ENCODE measurements at regions not wholly inside any gene's neighbourhood (a gene's known extent, or its start where the extent isn't known, plus 50 kb on each side); places are given as distances from the start of the nearest gene placed in this dataset.

GRCh38 chr2:12442476-12442847 lies 274.3 kb upstream of the TRIB2 start:
- H3K36me3 ChIP-seq, result no peaks in the 10 kb centered on the region
- peaks cover 5% of the 10 kb centered on the region for H3K4me1 ChIP-seq
- H3K9me3 ChIP-seq, result no peaks in the 10 kb centered on the region
- TF ChIP-seq POLR2AphosphoS5 (IDR thresholded peaks at IDR 0.05) (no peak), POLR2A (IDR thresholded peaks at IDR 0.05) (no peak), CTCF (IDR thresholded peaks at IDR 0.05) (no peak), EP300 (IDR thresholded peaks at IDR 0.05) (no peak)
- no peak overlapping the region for H3K4me3 ChIP-seq
- no peak overlapping the region for H3K27ac ChIP-seq
- no peak for DNase-seq (ENCODE audit: low spot score in 2 of 2)
- no peaks in the 10 kb centered on the region for H3K27me3 ChIP-seq
- 67% methylated on average over 2 of the region's 2 CpGs for WGBS

GRCh38 chr2:12448846-12449505 lies 267.8 kb upstream of the TRIB2 start:
- DNase-seq (ENCODE audit: low spot score in 2 of 2), result no peak
- 80% methylated on average over 4 of the region's 4 CpGs for WGBS
- H3K4me1 ChIP-seq, result no peaks in the 10 kb centered on the region
- H3K4me3 ChIP-seq, result no peak overlapping the region
- no peaks in the 10 kb centered on the region for H3K36me3 ChIP-seq
- no peaks in the 10 kb centered on the region for H3K27me3 ChIP-seq
- TF ChIP-seq EP300 (IDR thresholded peaks at IDR 0.05) (no peak), POLR2A (IDR thresholded peaks at IDR 0.05) (no peak), POLR2AphosphoS5 (IDR thresholded peaks at IDR 0.05) (no peak), CTCF (IDR thresholded peaks at IDR 0.05) (no peak)
- H3K9me3 ChIP-seq, result no peaks in the 10 kb centered on the region
- H3K27ac ChIP-seq, result no peak overlapping the region

GRCh38 chr2:12451726-12452125 lies 265.0 kb upstream of the TRIB2 start:
- H3K9me3 ChIP-seq, result no peaks in the 10 kb centered on the region
- DNase-seq (ENCODE audit: low spot score in 2 of 2), result no peak
- no peaks in the 10 kb centered on the region for H3K27me3 ChIP-seq
- TF ChIP-seq POLR2AphosphoS5 (IDR thresholded peaks at IDR 0.05), result no peak
- no peak for TF ChIP-seq EP300 (IDR thresholded peaks at IDR 0.05)
- no peak for TF ChIP-seq POLR2A (IDR thresholded peaks at IDR 0.05)
- no peak for TF ChIP-seq CTCF (IDR thresholded peaks at IDR 0.05)
- H3K36me3 ChIP-seq, result no peaks in the 10 kb centered on the region
- 35% methylated on average over 5 of the region's 5 CpGs for WGBS
- no peak overlapping the region for H3K4me3 ChIP-seq
- peaks cover 6% of the 10 kb centered on the region for H3K4me1 ChIP-seq
- no peak overlapping the region for H3K27ac ChIP-seq

GRCh38 chr2:12452185-12452584 lies 264.6 kb upstream of the TRIB2 start:
- Histone ChIP-seq H3K27me3 (no peaks in the 10 kb centered on the region), H3K9me3 (no peaks in the 10 kb centered on the region), H3K27ac (no peak overlapping the region), H3K4me3 (no peak overlapping the region), H3K4me1 (peaks cover 10% of the 10 kb centered on the region), H3K36me3 (no peaks in the 10 kb centered on the region)
- TF ChIP-seq EP300 (IDR thresholded peaks at IDR 0.05) (no peak), POLR2A (IDR thresholded peaks at IDR 0.05) (no peak), POLR2AphosphoS5 (IDR thresholded peaks at IDR 0.05) (no peak), CTCF (IDR thresholded peaks at IDR 0.05) (no peak)
- WGBS, result 55% methylated on average over 2 of the region's 2 CpGs
- no peak for DNase-seq (ENCODE audit: low spot score in 2 of 2)

GRCh38 chr2:12453731-12454130 lies 263.0 kb upstream of the TRIB2 start:
- TF ChIP-seq EP300 (IDR thresholded peaks at IDR 0.05) (no peak), POLR2A (IDR thresholded peaks at IDR 0.05) (no peak), CTCF (IDR thresholded peaks at IDR 0.05) (no peak), POLR2AphosphoS5 (IDR thresholded peaks at IDR 0.05) (no peak)
- Histone ChIP-seq H3K9me3 (no peaks in the 10 kb centered on the region), H3K36me3 (no peaks in the 10 kb centered on the region), H3K4me3 (no peak overlapping the region), H3K4me1 (peaks cover 17% of the 10 kb centered on the region), H3K27me3 (no peaks in the 10 kb centered on the region), H3K27ac (no peak overlapping the region)
- no peak for DNase-seq (ENCODE audit: low spot score in 2 of 2)
- WGBS, result 92% methylated on average over 11 of the region's 11 CpGs

Measured in suprapubic skin (tissue), 4 donors.